Breast epithelium (tissue), 3 donors: ENCODE measurements at regions not wholly inside any gene's neighbourhood (a gene's known extent, or its start where the extent isn't known, plus 50 kb on each side); places are given as distances from the start of the nearest gene placed in this dataset.

Experiments
- POLR2AphosphoS5 ChIP-seq, 3 donors: sonication (generic); formaldehyde crosslinking; IDR thresholded peaks; one replicate each; pipeline ENCODE4 v1.6.1; 2017; ENCODE audit warnings: antibody characterized with exemption in 3 of 3
- TF ChIP-seq, protein P1 (sequence below), 3 donors: fragments of 450-650 bp; IDR thresholded peaks; one replicate each; pipeline ENCODE4 v1.5.1; 2016 to 2017; ENCODE audit warnings: antibody characterized with exemption in 3 of 3, mild to moderate bottlenecking in 3 of 3, moderate library complexity in 3 of 3

DNA sequence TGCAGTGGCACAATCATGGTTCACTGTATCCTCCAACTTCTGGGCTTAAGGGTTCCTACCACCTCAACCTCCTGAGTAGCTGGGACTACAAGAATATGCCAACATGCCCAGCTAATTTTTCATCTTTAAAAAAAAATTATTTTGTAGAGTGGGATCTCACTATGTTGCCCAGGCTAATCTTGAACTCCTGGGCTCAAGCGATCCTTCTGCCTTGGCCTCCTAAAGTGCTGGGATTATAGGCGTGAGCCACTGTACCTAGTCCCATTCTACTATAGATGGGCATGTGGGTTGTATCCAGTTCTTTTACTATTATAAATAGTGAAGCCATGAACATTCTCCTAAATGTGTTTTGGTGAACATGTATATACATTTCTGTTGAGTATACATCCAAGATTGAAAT, 57.9 kb upstream of the PAXBP1 start:
- TF ChIP-seq, protein P1, sequence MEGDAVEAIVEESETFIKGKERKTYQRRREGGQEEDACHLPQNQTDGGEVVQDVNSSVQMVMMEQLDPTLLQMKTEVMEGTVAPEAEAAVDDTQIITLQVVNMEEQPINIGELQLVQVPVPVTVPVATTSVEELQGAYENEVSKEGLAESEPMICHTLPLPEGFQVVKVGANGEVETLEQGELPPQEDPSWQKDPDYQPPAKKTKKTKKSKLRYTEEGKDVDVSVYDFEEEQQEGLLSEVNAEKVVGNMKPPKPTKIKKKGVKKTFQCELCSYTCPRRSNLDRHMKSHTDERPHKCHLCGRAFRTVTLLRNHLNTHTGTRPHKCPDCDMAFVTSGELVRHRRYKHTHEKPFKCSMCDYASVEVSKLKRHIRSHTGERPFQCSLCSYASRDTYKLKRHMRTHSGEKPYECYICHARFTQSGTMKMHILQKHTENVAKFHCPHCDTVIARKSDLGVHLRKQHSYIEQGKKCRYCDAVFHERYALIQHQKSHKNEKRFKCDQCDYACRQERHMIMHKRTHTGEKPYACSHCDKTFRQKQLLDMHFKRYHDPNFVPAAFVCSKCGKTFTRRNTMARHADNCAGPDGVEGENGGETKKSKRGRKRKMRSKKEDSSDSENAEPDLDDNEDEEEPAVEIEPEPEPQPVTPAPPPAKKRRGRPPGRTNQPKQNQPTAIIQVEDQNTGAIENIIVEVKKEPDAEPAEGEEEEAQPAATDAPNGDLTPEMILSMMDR (IDR thresholded peaks at IDR 0.05), result no peak
- TF ChIP-seq POLR2AphosphoS5 (IDR thresholded peaks at IDR 0.05), result no peak
